H1 (cell line): ENCODE measurements at regions not wholly inside any gene's neighbourhood (a gene's known extent, or its start where the extent isn't known, plus 50 kb on each side); places are given as distances from the start of the nearest gene placed in this dataset.

ENCODE experiments used
- CTCF ChIA-PET: fragments of 300-600 bp; sonication (Branson Sonifier 250); formaldehyde crosslinking; loops from one replicate; lab custom pipeline; 2021; ENCODE audit not compliant: partially characterized antibody; lab: Charles Lee
- POLR2A ChIA-PET: fragments of 300-600 bp; sonication (Branson Sonifier 250); formaldehyde crosslinking; loops from one replicate; lab custom pipeline; 2021; ENCODE audit warnings: inconsistent platforms; ENCODE audit not compliant: partially characterized antibody; lab: Charles Lee
- DNase-seq, 2 experiments: peaks; one replicate each; pipeline versions ENCODE4 v3.0.0 to v3.0.0-alpha.2; 2010 to 2022; ENCODE audit warnings: low spot score in 2 of 2, low read depth in 1 of 2, mixed read lengths in 1 of 2
- FAIRE-seq: peaks from 2 replicates; lab custom pipeline; 2011; peaks lifted over from hg19 to GRCh38; lab: Jason Lieb, UNC
- H2AFZ ChIP-seq: 2 replicates; pipeline ENCODE4 v1.8.1; 2012; ENCODE audit warnings: low read length, inconsistent platforms
- H2AK5ac ChIP-seq: 2 replicates; pipeline ENCODE4 v1.6.1; 2013; ENCODE audit warnings: low read depth, low read length
- H2BK120ac ChIP-seq: replicated peaks from 2 replicates; pipeline ENCODE3; 2013; ENCODE audit warnings: low read depth, low read length, inconsistent platforms
- H2BK12ac ChIP-seq: 2 replicates; pipeline ENCODE4 v1.6.1; 2013; ENCODE audit warnings: low read depth, low read length
- H2BK15ac ChIP-seq: 2 replicates; pipeline ENCODE4 v1.6.1; 2013; ENCODE audit warnings: low read length
- H2BK20ac ChIP-seq: 2 replicates; pipeline ENCODE4 v1.6.1; 2013; ENCODE audit warnings: low read length
- H2BK5ac ChIP-seq: 2 replicates; pipeline ENCODE4 v1.6.1; 2013; ENCODE audit warnings: low read depth, low read length
- H3K14ac ChIP-seq: 2 replicates; pipeline ENCODE4 v1.6.1; 2013; ENCODE audit warnings: inconsistent platforms; ENCODE audit not compliant: insufficient read length
- H3K18ac ChIP-seq: 2 replicates; pipeline ENCODE4 v1.6.1; 2013; ENCODE audit warnings: low read length; ENCODE audit errors: extremely low read depth
- H3K23ac ChIP-seq: 2 replicates; pipeline ENCODE4 v1.6.1; 2013; ENCODE audit warnings: inconsistent platforms; ENCODE audit not compliant: insufficient read length
- H3K23me2 ChIP-seq: 2 replicates; pipeline ENCODE4 v1.6.1; 2013; ENCODE audit warnings: low read depth, low read length
- H3K27ac ChIP-seq: 2 replicates; pipeline ENCODE4 v1.6.1; 2011; ENCODE audit warnings: low read depth, low read length, inconsistent platforms
- H3K27me3 ChIP-seq, 4 experiments: replicated peaks in 1 of 4; 1 replicate in 1 of 4; 2 replicates in 3 of 4; pipeline versions ENCODE4 v1.6.1 to v1.8.1; 2011 to 2013; ENCODE audit warnings: low read length in 3 of 4, mild to moderate bottlenecking in 3 of 4, inconsistent platforms in 2 of 4, mixed read lengths in 2 of 4, moderate library complexity in 1 of 4; ENCODE audit not compliant: control insufficient read depth in 3 of 4, insufficient read depth in 3 of 4; ENCODE audit errors: extremely low read depth in 1 of 4
- H3K36me3 ChIP-seq, 4 experiments: 2 replicates each; pipeline versions ENCODE4 v1.6.1 to v1.8.1; 2011 to 2013; ENCODE audit warnings: mild to moderate bottlenecking in 4 of 4, low read length in 3 of 4, moderate library complexity in 2 of 4, control low read depth in 1 of 4, inconsistent platforms in 1 of 4; ENCODE audit not compliant: insufficient read depth in 4 of 4, control insufficient read depth in 2 of 4
- H3K4ac ChIP-seq: replicated peaks from 2 replicates; pipeline ENCODE3; 2013; ENCODE audit warnings: low read length, low read depth, mixed read lengths, inconsistent platforms; ENCODE audit not compliant: insufficient read length
- H3K4me1 ChIP-seq, 4 experiments: replicated peaks in 1 of 4; 1 replicate in 1 of 4; 2 replicates in 3 of 4; pipeline versions ENCODE4 v1.6.1 to v1.8.1; 2011 to 2013; ENCODE audit warnings: low read length in 3 of 4, inconsistent platforms in 2 of 4, mixed read lengths in 1 of 4; ENCODE audit not compliant: insufficient read depth in 4 of 4, control insufficient read depth in 3 of 4
- H3K4me2 ChIP-seq, 2 experiments: 2 replicates each; pipeline versions ENCODE4 v1.6.1 to v1.8.1; 2011 to 2013; ENCODE audit warnings: low read depth in 2 of 2, low read length in 2 of 2, control low read depth in 1 of 2, inconsistent platforms in 1 of 2, mild to moderate bottlenecking in 1 of 2; ENCODE audit not compliant: insufficient read depth in 1 of 2
- H3K4me3 ChIP-seq, 4 experiments: fragments of 200-600, 300-600 bp in 1 of 4; sonication (generic), shearing (Covaris generic), sonication (Bioruptor Twin) in 1 of 4; 2 replicates each; pipeline versions ENCODE4 v1.5.1 to v1.8.1; 2011 to 2016; ENCODE audit warnings: low read length in 4 of 4, low read depth in 3 of 4, control low read depth in 2 of 4, inconsistent platforms in 2 of 4, mild to moderate bottlenecking in 2 of 4, mixed read lengths in 1 of 4, moderate library complexity in 1 of 4; ENCODE audit not compliant: insufficient read depth in 2 of 4; ENCODE audit errors: extremely low read depth in 1 of 4
- H3K56ac ChIP-seq: replicated peaks from 2 replicates; pipeline ENCODE3; 2013; ENCODE audit warnings: low read depth, mild to moderate bottlenecking, mixed read lengths, low read length, inconsistent platforms; ENCODE audit not compliant: insufficient read length
- H3K79me1 ChIP-seq: 2 replicates; pipeline ENCODE4 v1.6.1; 2013; ENCODE audit warnings: low read depth, low read length, control low read depth
- H3K79me2 ChIP-seq, 2 experiments: 2 replicates each; pipeline versions ENCODE4 v1.6.1 to v1.8.1; 2012 to 2013; ENCODE audit warnings: low read length in 2 of 2, mild to moderate bottlenecking in 2 of 2, inconsistent platforms in 1 of 2; ENCODE audit not compliant: insufficient read depth in 2 of 2, control insufficient read depth in 1 of 2
- H3K9ac ChIP-seq, 4 experiments: replicated peaks in 1 of 4; 1 replicate in 1 of 4; 2 replicates in 3 of 4; pipeline versions ENCODE4 v1.6.1 to v1.8.1; 2011 to 2013; ENCODE audit warnings: low read depth in 3 of 4, low read length in 3 of 4, control low read depth in 2 of 4, mild to moderate bottlenecking in 2 of 4, moderate library complexity in 2 of 4, inconsistent platforms in 1 of 4; ENCODE audit errors: extremely low read depth in 1 of 4
- H3K9me3 ChIP-seq, 2 experiments: 2 replicates each; pipeline versions ENCODE4 v1.6.1 to v1.8.1; 2012 to 2013; ENCODE audit warnings: mild to moderate bottlenecking in 2 of 2, moderate library complexity in 2 of 2, control low read depth in 1 of 2, inconsistent platforms in 1 of 2, low read depth in 1 of 2, low read length in 1 of 2, mixed read lengths in 1 of 2; ENCODE audit not compliant: insufficient read depth in 2 of 2
- H4K20me1 ChIP-seq, 2 experiments: replicated peaks in 1 of 2; 2 replicates each; pipeline versions ENCODE3 to v1.8.1; 2011 to 2013; ENCODE audit warnings: inconsistent platforms in 2 of 2, low read length in 2 of 2, mild to moderate bottlenecking in 1 of 2; ENCODE audit not compliant: insufficient read depth in 2 of 2, control insufficient read depth in 1 of 2
- H4K5ac ChIP-seq: 2 replicates; pipeline ENCODE4 v1.6.1; 2013; ENCODE audit warnings: low read length, low read depth, mixed read lengths, inconsistent platforms; ENCODE audit not compliant: insufficient read length
- H4K8ac ChIP-seq: 2 replicates; pipeline ENCODE4 v1.8.0; 2013; ENCODE audit warnings: mild to moderate bottlenecking, moderate library complexity, low read length, inconsistent platforms; ENCODE audit not compliant: insufficient read depth; ENCODE audit errors: extremely low read depth
- H4K91ac ChIP-seq: replicated peaks from 2 replicates; pipeline ENCODE3; 2013; ENCODE audit warnings: low read length, mixed read lengths, inconsistent platforms; ENCODE audit not compliant: insufficient read length
- ASH2L ChIP-seq: fragments of 200-600, 300-600 bp; sonication (generic); IDR thresholded peaks from one replicate; pipeline ENCODE4 v1.7.1; 2017; ENCODE audit warnings: low read length
- BRCA1 ChIP-seq: IDR thresholded peaks from 2 replicates; pipeline ENCODE4 v1.6.1; 2012; ENCODE audit warnings: low read depth, low read length, improper control_type of control experiment
- CREB1 ChIP-seq: IDR thresholded peaks from 2 replicates; pipeline ENCODE4 v1.6.1; 2012; ENCODE audit warnings: inconsistent platforms
- E2F6 ChIP-seq: IDR thresholded peaks from 2 replicates; pipeline ENCODE4 v1.6.1; 2012; ENCODE audit warnings: inconsistent platforms
- EGR1 ChIP-seq: IDR thresholded peaks from 2 replicates; pipeline ENCODE4 v1.6.1; 2011; ENCODE audit warnings: low read depth, low read length, borderline replicate concordance
- MAX ChIP-seq: IDR thresholded peaks from 2 replicates; pipeline ENCODE4 v1.6.1; 2012; ENCODE audit warnings: inconsistent platforms
- NANOG ChIP-seq: IDR thresholded peaks from 2 replicates; pipeline ENCODE4 v1.6.1; 2011; ENCODE audit warnings: low read length, low read depth, mild to moderate bottlenecking, inconsistent platforms; ENCODE audit not compliant: insufficient read depth, poor library complexity, severe bottlenecking
- RAD21 ChIP-seq, 2 experiments: IDR thresholded peaks in 1 of 2; conservative IDR thresholded peaks in 1 of 2; 2 replicates each; pipeline ENCODE4 v1.6.1; 2011; ENCODE audit warnings: low read depth in 2 of 2, low read length in 2 of 2, improper control_type of control experiment in 1 of 2, inconsistent platforms in 1 of 2, mild to moderate bottlenecking in 1 of 2, moderate library complexity in 1 of 2
- RXRA ChIP-seq: IDR thresholded peaks from 2 replicates; pipeline ENCODE4 v1.6.1; 2011; ENCODE audit warnings: low read depth, mild to moderate bottlenecking, low read length, moderate library complexity; ENCODE audit not compliant: insufficient read depth
- SAP30 ChIP-seq: fragments of 300-600 bp; sonication (generic); IDR thresholded peaks from 2 replicates; pipeline ENCODE4 v1.7.1; 2012; ENCODE audit warnings: low read length, moderate library complexity, mild to moderate bottlenecking, inconsistent platforms; ENCODE audit not compliant: insufficient read depth, insufficient replicate concordance
- SP2 ChIP-seq: IDR thresholded peaks from 2 replicates; pipeline ENCODE4 v1.6.1; 2012; ENCODE audit warnings: mild to moderate bottlenecking, low read length, inconsistent platforms
- SRF ChIP-seq: IDR thresholded peaks from 2 replicates; pipeline ENCODE4 v1.6.1; 2011; ENCODE audit warnings: mild to moderate bottlenecking, low read depth, low read length, moderate library complexity
- SUZ12 ChIP-seq: fragments of 200-600 bp; sonication (generic); IDR thresholded peaks from 2 replicates; pipeline ENCODE4 v1.6.1; 2012; ENCODE audit warnings: mild to moderate bottlenecking, inconsistent platforms, low read length, moderate library complexity, mixed read lengths
- TAF7 ChIP-seq: optimal IDR thresholded peaks from 2 replicates; pipeline ENCODE3; 2011; ENCODE audit warnings: low read depth, mild to moderate bottlenecking, inconsistent platforms, low read length, moderate library complexity, borderline replicate concordance
- TEAD4 ChIP-seq: IDR thresholded peaks from 2 replicates; pipeline ENCODE4 v1.6.1; 2012; ENCODE audit warnings: low read depth, low read length, inconsistent platforms, mixed read lengths

- Histone ChIP-seq H3K27me3 (no peaks in the 10 kb centered on the region), H3K9ac (no peak overlapping the region), H3K23me2 (no peaks in the 10 kb centered on the region), H4K91ac (no peak overlapping the region), H4K5ac (no peak overlapping the region), H4K8ac (no peak overlapping the region), H3K14ac (no peak overlapping the region), H2BK120ac (no peak overlapping the region), H3K56ac (no peak overlapping the region), H3K4ac (no peak overlapping the region), H2BK20ac (no peak overlapping the region), H2AK5ac (no peak overlapping the region), H3K36me3 (no peaks in the 10 kb centered on the region), H3K9me3 (no peaks in the 10 kb centered on the region), H3K18ac (no peak overlapping the region), H2BK15ac (no peak overlapping the region), H2BK12ac (no peak overlapping the region), H3K27ac (no peak overlapping the region), H2BK5ac (no peak overlapping the region), H3K23ac (no peak overlapping the region), H3K4me3 (no peak overlapping the region), H3K4me1 (peaks cover 0 to 10% (median 1%) of the 10 kb centered on the region in 4 experiments; a peak in 2 of 7 replicates), H3K79me1 (no peaks in the 10 kb centered on the region), H3K79me2 (no peaks in the 10 kb centered on the region), H3K4me2 (no peak overlapping the region), H2AFZ (no peak overlapping the region), H4K20me1 (no peaks in the 10 kb centered on the region)
- ChIA-PET CTCF (interaction anchor here (1.2 kb wide), 2 partner anchors 11 to 201 kb away, joined by 3 to 4 read pairs; no protein-coding TSS in a partner anchor), POLR2A (no interaction called here)
- FAIRE-seq (no peak), DNase-seq (no peak)
- no peak for TF ChIP-seq RXRA
- TF ChIP-seq MAX = no peak
- TF ChIP-seq CREB1 = no peak
- no peak for TF ChIP-seq NANOG
- TF ChIP-seq TEAD4 = no peak
- no peak for TF ChIP-seq SP2
- TF ChIP-seq SAP30 = no peak
- no peak for TF ChIP-seq TAF7
- no peak for TF ChIP-seq BRCA1
- no peak for TF ChIP-seq SRF
- TF ChIP-seq SUZ12 = no peak
- TF ChIP-seq ASH2L = no peak
- no peak for TF ChIP-seq RAD21 (IDR thresholded peaks at IDR 0.05 in 1 of 2, conservative IDR thresholded peaks at IDR 0.05 in 1 of 2; ENCODE audit: low read depth in 2 of 2, low read length in 2 of 2)
- TF ChIP-seq E2F6 = no peak
- TF ChIP-seq EGR1 = no peak
Observed at GRCh38 chr9:119050281-119050680, 319.0 kb downstream of the BRINP1 start.
